ENCODE measurements at regions not wholly inside any gene's neighbourhood (a gene's known extent, or its start where the extent isn't known, plus 50 kb on each side); places are given as distances from the start of the nearest gene placed in this dataset.

DNA sequence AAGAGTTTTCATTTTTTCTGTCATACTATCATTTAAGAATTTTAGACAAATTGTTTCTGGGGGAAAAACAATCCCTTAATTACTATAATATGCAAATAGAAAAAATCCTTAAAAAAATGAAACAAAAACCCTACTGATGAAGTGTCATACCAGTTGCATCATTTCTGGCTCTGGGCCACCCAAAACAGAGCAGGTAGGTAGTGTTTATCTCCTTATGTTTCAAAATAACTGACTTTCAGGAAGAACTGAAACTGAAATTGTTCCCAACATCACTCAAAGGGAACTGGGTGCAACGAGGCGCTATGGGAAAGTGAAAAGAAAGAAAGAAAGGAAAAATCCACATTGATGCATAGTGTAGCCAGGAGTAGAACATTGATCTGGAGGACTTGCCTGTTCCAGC lies 653.1 kb upstream of the SOX9 start:
- TF ChIP-seq CTCF (IDR thresholded peaks at IDR 0.05; ENCODE audit: poor library complexity) = no peak
- no peak for TF ChIP-seq EZH2 (IDR thresholded peaks at IDR 0.05; ENCODE audit: borderline replicate concordance)

Data from hepatocyte (in vitro differentiated cells).